ENCODE measurements at regions not wholly inside any gene's neighbourhood (a gene's known extent, or its start where the extent isn't known, plus 50 kb on each side); places are given as distances from the start of the nearest gene placed in this dataset.

- Histone ChIP-seq H3K27ac (ENCODE audit: insufficient read depth, low read depth, low read length) (no peak overlapping the region), H3K36me3 (ENCODE audit: control insufficient read depth in 2 of 2, extremely low read depth in 1 of 2, insufficient read depth in 2 of 2, low read length in 2 of 2) (no peaks in the 10 kb centered on the region), H3K4me3 (replicated peaks in 1 of 3; ENCODE audit: insufficient read depth in 1 of 3, low read depth in 1 of 3, low read length in 3 of 3) (no peak overlapping the region), H3K9ac (replicated peaks; ENCODE audit: extremely low read depth, insufficient read depth, low read length) (no peak overlapping the region), H3K4me2 (ENCODE audit: insufficient read depth, low read length) (no peak overlapping the region), H3K79me2 (ENCODE audit: control insufficient read depth, insufficient read depth, low read length) (no peaks in the 10 kb centered on the region), H4K20me1 (replicated peaks; ENCODE audit: control insufficient read depth, extremely low read depth, insufficient read depth, low read length) (no peaks in the 10 kb centered on the region), H3K27me3 (ENCODE audit: control insufficient read depth in 2 of 2, insufficient read depth in 2 of 2, low read length in 2 of 2) (peaks cover 2 to 9% of the 10 kb centered on the region in 2 experiments), H3K9me3 (replicated peaks; ENCODE audit: control insufficient read depth, insufficient read depth, low read length) (no peaks in the 10 kb centered on the region), H2AFZ (ENCODE audit: low read depth, low read length) (no peak overlapping the region), H3K9me1 (replicated peaks; ENCODE audit: control insufficient read depth, extremely low read depth, insufficient read depth, low read length) (no peaks in the 10 kb centered on the region), H3K4me1 (ENCODE audit: control insufficient read depth, extremely low read depth, insufficient read depth, low read length) (no peaks in the 10 kb centered on the region)
- POLR2A ChIA-PET, result no interaction called here
- no peak for DNase-seq (ENCODE audit: low read depth, low spot score)
- BruUV-seq (replicated peaks), result no TSS peak
- CTCF ChIA-PET, result interaction anchor here (1.0 kb wide), 1 partner anchor 119 kb away, joined by 3 read pairs; no protein-coding TSS in a partner anchor
- dilution Hi-C loops (cut with MboI; ENCODE audit: extremely low pct_ligation_motif_present, low sequenced_read_pairs), result no loop called here
- FAIRE-seq, result no peak
- no peak for TF ChIP-seq GATA2 (IDR thresholded peaks at IDR 0.05; ENCODE audit: insufficient read depth, insufficient read length, low read depth, low read length)
- no peak for TF ChIP-seq MYC (IDR thresholded peaks at IDR 0.05; ENCODE audit: low read depth, low read length)
- no peak for TF ChIP-seq FOS (IDR thresholded peaks at IDR 0.05; ENCODE audit: borderline replicate concordance, insufficient read depth, low read length)
- TF ChIP-seq MAX (IDR thresholded peaks at IDR 0.05; ENCODE audit: insufficient read depth, insufficient read length), result no peak
- TF ChIP-seq POLR2AphosphoS5 (IDR thresholded peaks at IDR 0.05; ENCODE audit: insufficient read depth, low read depth, low read length), result no peak
- no peak for TF ChIP-seq EZH2 (IDR thresholded peaks at IDR 0.05; ENCODE audit: borderline replicate concordance, low read depth, low read length, severe bottlenecking)
- no peak for TF ChIP-seq CTCF (IDR thresholded peaks at IDR 0.05; ENCODE audit: extremely low read depth in 1 of 2, insufficient read depth in 1 of 2, low read depth in 1 of 2, low read length in 2 of 2)
- TF ChIP-seq POLR2A (IDR thresholded peaks at IDR 0.05; ENCODE audit: low read depth, low read length), result no peak
- no peak for TF ChIP-seq JUN (IDR thresholded peaks at IDR 0.05; ENCODE audit: borderline replicate concordance, insufficient read depth, insufficient read length, low read depth)
- intact Hi-C loops (cut with micrococcal nuclease), result loop anchor here (10.0 kb wide), 1 partner anchor 135 kb away; no protein-coding TSS in a partner anchor
These were observed 82.8 kb upstream of the SOX13 start for GRCh38 chr1:203990118-203990517.
